ENCODE measurements at regions not wholly inside any gene's neighbourhood (a gene's known extent, or its start where the extent isn't known, plus 50 kb on each side); places are given as distances from the start of the nearest gene placed in this dataset.

- TF ChIP-seq CTCF (IDR thresholded peaks at IDR 0.05) (no peak), POLR2A (IDR thresholded peaks at IDR 0.05) (no peak), POLR2AphosphoS5 (IDR thresholded peaks at IDR 0.05) (no peak), EP300 (IDR thresholded peaks at IDR 0.05) (no peak)
Observed at GRCh38 chr4:144288011-144288903, 147.7 kb upstream of the GYPA start.

Measured in upper lobe of left lung (tissue), 4 donors.